Lower lobe of right lung (tissue), 2 donors: ENCODE measurements at regions not wholly inside any gene's neighbourhood (a gene's known extent, or its start where the extent isn't known, plus 50 kb on each side); places are given as distances from the start of the nearest gene placed in this dataset.

Experiments
- ATAC-seq, 2 donors: fragments of 200-7000 bp; cut with Tn5 transposase; one replicate each; pipeline ENCODE4 v1.9.1; 2020 to 2022; ENCODE audit warnings: mild to moderate bottlenecking in 2 of 2, moderate library complexity in 2 of 2
- DNase-seq: peaks from one replicate; pipeline ENCODE4 v3.0.0-alpha.2; 2020
- H3K27ac ChIP-seq: fragments of 200-600 bp; one replicate; pipeline ENCODE4 v1.8.0; 2022
- H3K27me3 ChIP-seq: fragments of 200-600 bp; one replicate; pipeline ENCODE4 v1.8.0; 2022; ENCODE audit warnings: low read depth
- H3K36me3 ChIP-seq: fragments of 200-600 bp; one replicate; pipeline ENCODE4 v1.8.0; 2022; ENCODE audit warnings: mild to moderate bottlenecking
- H3K4me1 ChIP-seq: fragments of 200-600 bp; one replicate; pipeline ENCODE4 v1.8.0; 2022
- H3K4me3 ChIP-seq: fragments of 200-600 bp; one replicate; pipeline ENCODE4 v1.8.0; 2022; ENCODE audit warnings: mild to moderate bottlenecking
- H3K9me3 ChIP-seq: fragments of 200-600 bp; one replicate; pipeline ENCODE4 v1.8.0; 2022
- CTCF ChIP-seq: fragments of 200-600 bp; IDR thresholded peaks from one replicate; pipeline ENCODE4 v1.8.0; 2022; ENCODE audit warnings: antibody characterized with exemption, mild to moderate bottlenecking
- intact Hi-C: fragments of 100-400 bp; cut with DNase I; formaldehyde crosslinking; loops from one replicate; pipeline ENCODE4 v1.11.0; 2022
- donor health status: DM: no; HTN: yes; CAD: no; lungs with severe emphysema.

- no peak overlapping the region for H3K4me3 ChIP-seq
Measured at GRCh38 chr2:217091531-217091930, 231.7 kb upstream of the TNP1 start.

GRCh38 chr2:217090884-217091283 is 231.0 kb upstream of the TNP1 start:
- TF ChIP-seq CTCF = no peak
- H3K9me3 ChIP-seq = no peaks in the 10 kb centered on the region
- no peaks in the 10 kb centered on the region for H3K4me1 ChIP-seq
- DNase-seq (no peak), ATAC-seq (no peak)
- intact Hi-C loops = no loop called here
- no peaks in the 10 kb centered on the region for H3K36me3 ChIP-seq
- H3K27ac ChIP-seq = no peak overlapping the region
- H3K27me3 ChIP-seq = no peaks in the 10 kb centered on the region
- H3K4me3 ChIP-seq = no peak overlapping the region

More at GRCh38 chr2:217091531-217091930, 231.7 kb upstream of the TNP1 start:
- H3K27ac ChIP-seq = no peak overlapping the region
- TF ChIP-seq CTCF = no peak
- DNase-seq (no peak), ATAC-seq (no peak)
- H3K27me3 ChIP-seq = no peaks in the 10 kb centered on the region
- no peaks in the 10 kb centered on the region for H3K9me3 ChIP-seq
- H3K36me3 ChIP-seq = no peaks in the 10 kb centered on the region
- H3K4me1 ChIP-seq = no peaks in the 10 kb centered on the region
- intact Hi-C loops = no loop called here

- no peak overlapping the region for H3K4me3 ChIP-seq
- no peak for ATAC-seq
Measured at GRCh38 chr2:217090024-217090473, 230.2 kb upstream of the TNP1 start.

GRCh38 chr2:217086718-217087117 is 226.9 kb upstream of the TNP1 start:
- Histone ChIP-seq H3K4me3 (no peak overlapping the region), H3K36me3 (no peaks in the 10 kb centered on the region), H3K27me3 (no peaks in the 10 kb centered on the region), H3K9me3 (no peaks in the 10 kb centered on the region), H3K4me1 (no peaks in the 10 kb centered on the region), H3K27ac (no peak overlapping the region)
- no peak for ATAC-seq
- no peak for TF ChIP-seq CTCF
- no peak for DNase-seq
- intact Hi-C loops = no loop called here

More at GRCh38 chr2:217090024-217090473, 230.2 kb upstream of the TNP1 start:
- H3K27ac ChIP-seq = no peak overlapping the region
- no peak for TF ChIP-seq CTCF
- H3K36me3 ChIP-seq = no peaks in the 10 kb centered on the region
- H3K4me1 ChIP-seq = no peaks in the 10 kb centered on the region
- H3K9me3 ChIP-seq = no peaks in the 10 kb centered on the region
- intact Hi-C loops = no loop called here
- H3K27me3 ChIP-seq = no peaks in the 10 kb centered on the region
- DNase-seq = no peak

- DNase-seq (no peak), ATAC-seq (no peak)
- TF ChIP-seq CTCF = no peak
- Histone ChIP-seq H3K27ac (no peak overlapping the region), H3K9me3 (no peaks in the 10 kb centered on the region), H3K4me3 (no peak overlapping the region), H3K4me1 (no peaks in the 10 kb centered on the region), H3K36me3 (no peaks in the 10 kb centered on the region), H3K27me3 (no peaks in the 10 kb centered on the region)
- intact Hi-C loops = no loop called here
Measured at GRCh38 chr2:217086038-217086522, 226.2 kb upstream of the TNP1 start.

GRCh38 chr2:217085543-217085942 is 225.7 kb upstream of the TNP1 start:
- no peak overlapping the region for H3K4me3 ChIP-seq
- no peak for TF ChIP-seq CTCF
- ATAC-seq (no peak), DNase-seq (no peak)
- no peaks in the 10 kb centered on the region for H3K27me3 ChIP-seq
- no peak overlapping the region for H3K27ac ChIP-seq
- intact Hi-C loops = no loop called here
- H3K9me3 ChIP-seq = no peaks in the 10 kb centered on the region
- H3K4me1 ChIP-seq = no peaks in the 10 kb centered on the region
- H3K36me3 ChIP-seq = no peaks in the 10 kb centered on the region
